Endometrial microvascular endothelial cells (primary cell): ENCODE measurements at regions not wholly inside any gene's neighbourhood (a gene's known extent, or its start where the extent isn't known, plus 50 kb on each side); places are given as distances from the start of the nearest gene placed in this dataset.

Experiments used
- in situ Hi-C: cut with HindIII; loops from 2 replicates; pipeline ENCODE4 v1.10.0; 2017; ENCODE audit warnings: low sequenced_read_pairs, low pct_unique_long_range_greater_than_20kb; ENCODE audit errors: inconsistent ontology term

DNA sequence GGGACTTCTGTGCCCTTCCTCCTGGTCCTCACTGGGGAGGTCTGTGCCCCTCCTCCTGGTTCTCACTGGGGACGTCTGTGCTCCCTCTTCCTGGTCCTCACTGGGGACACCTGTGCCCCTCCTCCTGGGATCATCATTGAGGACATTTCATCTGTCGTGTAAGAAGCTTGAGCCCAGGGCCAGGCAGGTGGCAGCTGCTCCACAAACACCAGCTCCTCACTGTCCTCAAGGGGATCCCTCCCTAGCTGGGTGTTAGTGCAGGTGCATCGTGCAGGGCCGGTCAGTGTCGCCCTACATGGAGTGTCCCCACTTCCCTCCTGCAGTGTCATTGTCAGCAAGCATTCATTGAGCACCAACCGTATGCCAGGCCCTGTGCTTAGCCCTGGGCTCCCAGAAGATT lies 312.7 kb downstream of the PTPRU start:
- in situ Hi-C loops: no loop called here

DNA sequence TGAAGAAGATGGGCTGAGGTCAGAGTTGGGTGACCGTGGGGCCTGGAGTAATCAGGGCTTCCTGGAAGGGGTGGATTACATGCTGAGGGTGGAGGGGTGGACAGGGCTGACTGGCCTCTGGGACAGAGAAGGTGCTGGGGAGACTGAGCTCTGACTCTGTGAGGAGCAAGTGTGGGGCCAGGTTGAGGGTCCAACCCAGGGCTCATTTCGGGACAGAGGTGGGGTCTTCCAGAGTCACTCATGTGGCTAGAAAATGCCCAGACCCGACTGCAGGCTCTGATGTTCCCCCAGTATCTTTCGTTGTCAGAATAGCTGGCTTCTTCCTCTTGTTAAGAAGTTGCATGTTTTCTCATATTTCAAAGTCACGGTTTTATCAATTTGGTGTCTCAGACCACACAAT lies 311.8 kb downstream of the PTPRU start:
- in situ Hi-C loops: no loop called here

DNA sequence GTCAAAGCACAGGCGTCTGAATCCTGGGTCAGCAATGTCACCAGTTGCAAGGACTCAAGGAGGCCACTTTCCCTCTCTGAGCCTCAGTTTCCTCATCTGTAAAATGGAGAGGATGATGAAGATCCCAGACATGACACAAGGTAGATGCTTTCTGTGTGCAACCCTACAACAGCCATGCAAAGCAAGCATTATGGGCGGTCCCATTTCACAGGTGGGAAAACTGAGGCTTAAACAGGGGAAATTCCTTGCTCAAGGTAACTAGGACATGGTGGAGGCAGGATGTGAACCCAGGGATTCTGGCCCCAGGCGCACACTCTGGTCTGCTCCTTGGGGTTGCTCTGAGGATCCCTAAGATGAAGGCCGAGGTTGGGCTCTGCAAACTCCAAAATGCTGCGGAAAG lies 311.0 kb downstream of the PTPRU start:
- in situ Hi-C loops: no loop called here

DNA sequence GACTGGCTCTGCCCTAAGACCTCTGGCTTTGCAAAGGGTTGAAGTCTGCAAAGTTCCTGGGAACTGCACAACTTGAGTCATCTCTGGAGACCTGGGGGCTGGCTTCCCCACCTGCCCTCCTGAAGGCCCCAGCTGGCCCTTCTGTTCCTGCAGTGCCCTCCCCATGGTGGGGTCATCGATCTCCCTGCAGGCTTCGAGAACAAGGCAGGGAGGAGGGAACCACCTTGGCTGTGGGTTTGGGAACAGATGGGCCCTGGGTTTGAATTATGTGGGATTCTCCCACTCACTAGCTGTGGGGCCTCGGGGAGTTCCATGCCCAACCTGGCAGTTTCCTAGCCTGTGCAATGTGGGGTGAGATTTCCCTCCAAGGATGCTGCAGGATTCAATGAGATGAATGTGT lies 310.2 kb downstream of the PTPRU start:
- in situ Hi-C loops: no loop called here

DNA sequence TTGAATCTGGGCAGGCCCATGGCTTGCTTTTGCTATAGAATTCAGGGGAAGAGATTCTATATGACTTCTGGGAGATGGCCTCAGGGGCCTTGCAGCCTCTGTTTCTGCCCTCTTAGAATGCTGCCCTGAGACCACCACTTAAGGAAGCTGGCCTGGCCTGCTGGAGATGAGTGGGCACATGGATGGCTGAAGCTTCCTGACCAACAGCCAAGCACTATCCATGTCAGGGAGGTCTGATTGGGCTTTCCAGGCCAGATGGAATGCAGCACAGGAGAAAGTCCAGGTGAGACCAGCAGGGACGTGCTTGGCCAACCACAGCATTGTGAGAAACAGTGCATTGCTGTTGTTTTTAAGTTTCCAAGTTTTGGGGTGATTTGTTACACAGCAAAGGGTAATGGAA lies 308.1 kb downstream of the PTPRU start:
- in situ Hi-C loops: no loop called here

DNA sequence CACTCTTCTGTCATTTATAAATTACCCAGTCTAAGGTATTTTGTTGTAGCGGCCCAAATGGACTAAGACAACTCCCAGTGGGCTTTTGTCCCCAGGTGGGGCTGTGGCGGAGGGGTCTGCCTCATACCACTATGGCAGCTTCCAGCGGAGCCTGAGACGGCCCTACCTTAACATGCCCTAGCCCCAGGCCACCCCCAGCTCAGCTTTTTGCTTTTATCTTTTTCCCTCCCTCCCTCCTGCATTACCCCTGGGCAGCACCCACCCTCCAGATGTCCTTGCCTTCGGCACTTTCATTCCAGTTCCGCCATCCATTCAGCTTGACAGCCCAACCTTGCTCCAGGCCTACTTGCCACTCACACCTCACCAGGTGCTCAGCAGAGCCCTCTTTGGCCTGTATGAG lies 307.3 kb downstream of the PTPRU start:
- in situ Hi-C loops: no loop called here

DNA sequence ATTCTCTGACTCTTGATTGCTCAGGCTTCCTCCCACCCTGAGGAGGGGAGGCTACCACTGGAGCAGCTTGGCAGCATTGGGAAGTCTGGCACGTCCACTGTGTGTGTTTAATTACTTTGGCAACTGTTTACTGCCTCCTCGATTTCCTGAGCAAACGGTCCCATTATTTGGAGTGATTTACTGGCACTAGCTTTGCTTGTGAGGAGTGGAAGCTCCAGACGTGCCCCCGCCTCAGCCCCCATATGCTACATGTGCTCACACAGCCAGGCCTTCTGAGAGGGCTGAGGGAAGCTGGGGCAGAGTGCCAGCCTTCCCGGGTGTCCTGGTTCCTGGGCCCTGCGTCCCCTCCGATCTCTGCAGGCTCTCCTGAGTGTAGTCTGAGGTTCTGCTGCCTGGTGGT lies 306.2 kb downstream of the PTPRU start:
- in situ Hi-C loops: no loop called here

DNA sequence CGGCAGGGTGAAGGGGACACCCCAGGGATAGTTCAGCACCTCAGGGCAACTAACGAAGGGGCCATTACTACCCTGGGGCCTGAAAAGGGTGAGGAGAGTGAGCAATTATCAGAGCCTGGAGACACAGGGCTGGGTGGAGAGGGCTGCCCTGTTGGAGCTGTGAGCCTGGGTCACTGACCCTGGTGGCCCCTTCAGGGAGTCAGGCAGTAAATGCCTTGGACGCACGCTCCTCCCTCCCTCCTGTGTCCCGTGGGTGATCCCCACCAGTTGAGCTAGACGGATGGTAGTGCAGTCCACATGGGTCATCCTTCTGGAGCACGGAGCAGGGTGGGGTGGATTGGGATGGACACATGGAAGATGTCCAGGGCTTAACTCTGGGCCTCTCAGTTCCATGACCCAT lies 305.3 kb downstream of the PTPRU start:
- in situ Hi-C loops: no loop called here

DNA sequence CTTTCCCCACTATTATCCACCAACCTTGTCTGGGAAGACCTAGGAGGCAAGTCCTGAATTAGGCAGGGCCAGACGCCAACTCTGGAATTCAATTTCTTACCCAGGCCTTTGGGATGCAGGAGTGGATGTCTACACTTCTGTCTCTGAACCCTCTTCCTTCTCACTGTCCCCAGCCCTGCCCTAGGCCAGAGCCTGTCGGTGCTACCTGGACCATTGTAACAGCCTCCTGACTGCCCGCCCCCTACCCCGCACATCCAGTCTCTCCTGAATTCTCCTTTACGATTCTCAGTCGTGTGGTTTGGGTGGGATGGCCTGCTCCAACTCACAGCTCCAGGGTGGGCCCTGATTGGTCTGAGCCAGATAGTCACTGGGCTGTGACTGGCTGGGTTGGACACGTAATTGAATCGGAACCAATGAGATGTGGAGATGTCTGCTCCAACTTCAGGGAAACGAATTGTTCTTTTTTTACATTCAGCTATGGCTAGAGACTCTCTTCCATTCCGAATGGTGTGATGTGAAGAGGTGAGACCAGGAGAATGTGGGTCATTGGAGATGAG lies 304.6 kb downstream of the PTPRU start:
- in situ Hi-C loops: no loop called here

DNA sequence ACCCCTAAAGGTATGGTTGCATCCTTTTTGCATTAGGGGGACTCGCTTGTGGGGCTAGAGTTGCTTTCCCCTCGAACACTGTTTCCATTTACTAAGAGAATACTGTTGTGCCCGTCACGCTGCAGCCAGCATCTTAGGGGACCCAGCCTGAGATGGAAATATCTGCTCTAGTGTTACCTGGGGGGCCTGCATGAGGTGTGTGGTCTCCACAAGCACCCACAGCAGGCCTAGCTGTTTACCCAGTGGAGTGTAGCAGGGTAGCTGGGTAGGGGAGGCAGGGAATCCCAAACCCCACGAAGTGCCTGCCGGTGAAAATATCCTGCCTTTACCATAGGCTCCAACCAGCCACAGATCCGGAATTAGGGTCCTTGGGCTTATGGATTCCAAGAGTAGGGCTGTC lies 303.6 kb downstream of the PTPRU start:
- in situ Hi-C loops: no loop called here

DNA sequence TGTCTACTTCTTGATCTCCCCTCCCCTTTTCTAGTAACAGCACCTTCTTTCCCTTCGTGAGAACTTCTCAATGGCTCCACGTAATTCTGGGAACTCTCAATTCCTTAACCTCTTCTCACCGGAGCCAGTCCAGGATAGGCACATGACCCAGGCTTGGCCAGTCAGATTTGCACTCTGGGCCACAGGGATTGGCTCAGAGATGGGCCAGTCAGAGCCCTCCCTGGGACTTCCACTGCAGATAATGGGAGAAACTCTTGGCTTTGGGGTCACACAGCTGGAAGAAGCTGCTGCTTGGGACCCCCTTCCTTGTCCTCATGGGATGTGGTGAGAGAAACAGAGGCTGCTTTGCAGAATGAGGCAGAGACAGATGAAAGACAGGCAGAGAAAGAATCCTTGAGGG lies 302.3 kb downstream of the PTPRU start:
- in situ Hi-C loops: no loop called here

DNA sequence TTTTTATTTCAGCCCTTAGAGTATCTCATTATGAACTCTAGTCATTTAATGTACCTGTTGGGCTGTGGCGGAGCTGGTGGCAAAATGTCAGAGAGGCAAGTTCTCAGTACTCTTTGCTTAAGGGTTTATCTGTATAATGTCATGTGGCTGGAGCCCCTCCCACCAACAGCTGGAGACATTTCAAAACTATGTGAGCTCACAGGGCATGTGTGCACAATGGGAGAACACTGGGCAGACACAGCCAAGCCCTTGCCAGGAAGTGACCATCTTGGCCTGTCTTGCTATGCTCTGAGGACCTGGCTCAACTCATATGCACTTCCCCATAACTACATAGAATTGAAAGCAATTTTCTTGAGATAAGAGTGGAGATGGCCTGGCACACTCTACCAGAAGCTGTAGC lies 296.4 kb downstream of the PTPRU start:
- in situ Hi-C loops: no loop called here

DNA sequence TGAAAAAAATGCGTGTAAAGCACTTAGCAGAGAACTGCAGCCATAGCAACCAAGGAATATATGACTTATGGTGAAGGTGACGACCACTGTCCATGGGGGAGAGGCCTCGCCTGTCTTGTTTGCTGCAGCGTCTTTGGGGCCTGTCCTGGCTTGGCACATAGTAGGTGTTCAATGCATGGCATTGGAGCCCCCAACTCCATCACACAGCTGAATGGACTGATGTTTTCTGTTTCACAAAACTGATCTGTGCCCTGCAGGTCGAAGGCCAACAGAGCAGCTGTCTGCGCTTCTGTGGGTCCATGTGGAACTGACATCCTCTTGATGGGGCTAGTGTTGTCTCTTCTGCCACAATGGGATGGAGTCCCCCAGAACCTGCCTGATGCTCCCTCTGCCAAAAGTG lies 296.0 kb downstream of the PTPRU start:
- in situ Hi-C loops: no loop called here

DNA sequence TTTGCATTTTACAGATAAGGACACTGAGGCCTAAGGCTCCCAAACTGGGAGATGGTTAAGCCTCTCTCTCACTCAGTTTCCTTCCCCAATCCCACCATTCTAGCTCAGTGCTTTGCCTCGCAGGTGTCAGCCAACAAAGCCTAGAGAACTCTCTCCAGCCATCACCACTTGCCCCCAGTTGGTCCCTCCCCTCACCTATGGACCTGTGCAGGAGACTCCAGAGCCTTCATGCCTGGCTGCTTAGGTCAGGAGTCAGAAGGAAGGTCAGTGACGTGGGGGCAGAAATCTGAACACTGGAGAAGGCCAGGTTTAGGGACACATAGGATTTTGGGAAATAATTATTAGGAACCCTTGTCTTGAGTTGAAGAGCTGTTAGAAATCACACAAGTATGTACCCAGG lies 295.3 kb downstream of the PTPRU start:
- in situ Hi-C loops: no loop called here

DNA sequence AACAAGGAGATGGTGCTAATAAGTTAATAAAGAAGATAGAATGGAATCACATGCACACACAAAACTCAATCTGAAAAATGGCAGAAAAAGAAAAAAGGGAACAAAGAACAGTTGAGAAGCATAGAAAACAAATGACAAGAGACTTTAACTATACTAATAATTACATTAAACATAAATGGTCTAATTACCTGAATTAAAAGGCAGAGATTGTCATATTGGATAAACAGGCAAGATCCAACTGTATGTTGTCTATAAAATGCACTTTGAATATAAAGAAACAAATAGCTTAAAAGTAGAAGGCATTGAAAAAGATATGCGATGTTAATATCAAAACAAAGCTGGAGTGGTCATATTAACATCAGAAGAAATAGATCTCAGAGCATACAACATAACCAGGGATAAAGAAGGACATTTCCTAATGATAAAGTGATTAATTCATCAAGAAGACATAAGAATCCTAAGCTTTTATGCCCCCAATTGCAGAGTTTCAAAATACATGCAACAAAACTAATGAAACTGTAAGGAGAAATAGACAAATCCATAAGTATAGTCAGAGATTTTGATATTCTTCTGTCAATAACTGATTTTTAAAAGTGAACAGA lies 293.5 kb downstream of the PTPRU start:
- in situ Hi-C loops: no loop called here

DNA sequence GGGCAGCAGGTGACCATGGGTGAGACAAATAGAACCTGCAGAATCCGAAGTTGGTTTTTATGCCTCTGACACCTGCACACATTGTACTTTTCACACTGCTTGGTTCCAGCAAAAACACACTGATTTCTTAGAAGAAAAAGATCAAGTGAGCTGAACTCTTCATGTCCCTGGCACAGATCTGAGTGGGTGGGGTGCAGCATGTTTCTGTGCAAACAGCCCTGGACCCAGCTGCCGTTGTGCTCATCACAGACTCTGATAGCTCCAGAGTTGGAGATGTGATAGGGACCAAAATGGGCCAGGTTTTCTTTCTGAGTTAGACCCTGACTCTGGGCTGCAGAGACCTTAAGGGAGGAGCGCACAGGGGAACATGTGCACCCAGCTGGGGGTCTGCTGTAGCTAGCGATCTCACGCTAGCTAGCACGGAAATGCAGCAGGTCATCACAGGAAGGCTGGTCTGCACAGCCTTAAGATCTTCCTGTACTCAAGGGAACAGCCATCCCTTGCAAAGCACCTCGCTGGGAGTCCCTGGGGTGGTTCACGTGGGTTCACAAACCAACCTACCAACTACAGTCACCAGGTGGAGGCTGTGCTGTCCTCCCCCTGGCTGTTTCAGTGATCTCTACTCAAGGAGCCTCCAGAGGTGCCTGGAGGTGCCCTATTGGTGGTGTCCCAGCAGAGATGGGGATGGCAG lies 291.1 kb downstream of the PTPRU start:
- in situ Hi-C loops: no loop called here

DNA sequence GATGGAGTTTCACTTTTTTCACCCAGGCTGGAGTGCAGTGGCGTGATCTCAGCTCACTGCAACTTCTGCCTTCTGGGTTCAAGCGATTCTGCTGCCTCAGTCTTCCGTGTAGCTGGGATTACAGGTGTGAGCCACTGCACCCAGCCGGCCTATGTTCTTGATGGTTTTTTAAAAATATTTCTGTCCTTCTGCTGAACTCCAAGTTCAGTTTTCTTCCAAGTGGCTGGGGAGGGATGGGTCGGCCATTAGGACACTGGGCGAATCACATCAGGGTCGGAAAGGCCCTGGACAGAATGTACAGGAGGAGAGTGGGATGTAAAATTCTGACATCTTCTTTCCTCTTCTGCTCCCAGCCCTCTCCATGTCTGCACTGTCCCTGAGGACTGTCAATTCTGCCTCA lies 289.6 kb downstream of the PTPRU start:
- in situ Hi-C loops: no loop called here

DNA sequence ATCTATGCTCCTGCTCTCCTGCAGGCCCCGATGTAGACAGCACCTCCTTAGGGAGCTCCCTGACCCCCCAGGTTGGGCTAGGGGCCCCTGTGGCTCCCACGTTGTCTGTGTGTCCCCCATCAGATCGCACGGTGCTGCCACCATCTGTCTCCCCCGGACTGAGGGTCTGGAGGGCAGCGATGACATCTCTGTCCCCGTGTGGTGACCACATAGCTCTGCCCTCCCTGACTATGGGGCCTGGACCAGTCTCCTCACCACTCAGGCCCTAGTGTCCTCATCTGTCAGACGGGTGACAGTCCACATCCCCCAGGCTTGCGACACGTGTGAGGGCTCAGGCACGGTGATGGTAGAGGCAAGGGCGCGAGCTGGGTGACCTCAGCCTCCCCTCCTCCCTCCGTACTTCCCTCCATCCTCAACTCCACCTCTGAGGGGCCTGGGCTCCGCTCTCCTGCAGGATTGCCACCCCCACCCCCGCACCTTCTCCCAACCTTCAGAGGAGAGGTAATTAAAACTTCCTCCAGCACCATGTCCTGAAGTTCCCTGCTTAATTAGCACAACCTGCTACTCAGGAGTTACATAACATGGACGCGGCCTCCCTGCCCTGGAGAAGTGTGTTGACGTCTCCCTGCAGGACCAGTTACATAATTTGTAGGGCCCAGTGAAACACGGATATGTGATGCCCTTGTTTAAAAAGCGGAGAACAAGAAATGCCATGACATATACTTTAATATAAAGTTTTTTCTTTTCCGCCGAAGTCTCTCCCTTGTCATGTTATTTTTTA lies 288.2 kb downstream of the PTPRU start:
- in situ Hi-C loops: no loop called here

DNA sequence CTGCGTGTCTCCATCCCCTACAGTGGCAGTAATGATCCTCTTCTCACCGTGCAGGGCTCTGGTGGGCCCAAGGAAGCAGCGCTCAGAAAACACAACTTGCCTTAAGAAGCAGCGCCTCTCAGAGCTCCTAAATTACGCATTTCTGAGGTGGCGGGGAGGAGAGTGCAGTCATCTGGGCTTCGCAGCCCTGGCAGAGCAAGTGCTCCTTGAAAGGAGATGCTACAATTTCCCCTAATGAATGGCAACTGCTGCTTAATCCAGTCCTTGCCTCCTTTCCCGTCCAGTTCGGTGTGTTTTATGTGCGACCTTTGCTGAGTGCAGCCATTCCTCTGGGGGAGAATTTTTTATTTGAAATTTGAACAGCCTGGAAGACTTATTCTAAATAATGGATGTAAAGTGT lies 287.3 kb downstream of the PTPRU start:
- in situ Hi-C loops: no loop called here

DNA sequence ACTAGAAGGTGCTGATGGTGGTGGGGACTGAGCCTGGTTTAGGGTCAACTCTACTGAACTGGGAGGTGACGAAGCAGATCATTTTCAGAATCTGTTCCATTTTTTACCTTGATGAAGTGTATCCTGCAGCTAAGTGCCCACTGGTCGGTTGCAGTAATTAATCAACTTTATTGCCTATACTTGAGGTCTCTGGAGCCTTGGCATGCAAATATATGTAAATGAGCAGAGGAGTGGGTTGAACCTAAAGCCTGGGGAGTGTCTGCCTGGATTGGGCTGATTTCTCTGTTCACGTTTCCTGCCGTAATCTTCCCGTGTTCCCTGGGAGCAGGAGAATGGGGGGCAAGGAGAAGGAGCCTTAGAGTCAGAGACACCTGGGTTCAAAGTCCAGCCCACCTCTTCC lies 286.8 kb downstream of the PTPRU start:
- in situ Hi-C loops: no loop called here
